ENCODE measurements at regions not wholly inside any gene's neighbourhood (a gene's known extent, or its start where the extent isn't known, plus 50 kb on each side); places are given as distances from the start of the nearest gene placed in this dataset.

GRCh38 chr1:177729646-177730045, 240.2 kb downstream of the SEC16B start:
- TF ChIP-seq CTCF (IDR thresholded peaks at IDR 0.05), result no peak
- no peak for TF ChIP-seq POLR2A (IDR thresholded peaks at IDR 0.05)
- TF ChIP-seq POLR2AphosphoS5 (IDR thresholded peaks at IDR 0.05), result no peak
